SJCRH30 (cell line): ENCODE measurements at regions not wholly inside any gene's neighbourhood (a gene's known extent, or its start where the extent isn't known, plus 50 kb on each side); places are given as distances from the start of the nearest gene placed in this dataset.

ENCODE experiments used
- DNase-seq, 2 experiments: peaks; one replicate each; pipeline ENCODE4 v3.0.0-alpha.2; 2015 to 2020
- H3K27ac ChIP-seq: fragments of 250-450 bp; sonication (Bioruptor Pico); 2 replicates; pipeline ENCODE4 v1.5.1; 2020; ENCODE audit warnings: mild to moderate bottlenecking, moderate library complexity
- H3K27me3 ChIP-seq: fragments of 250-450 bp; sonication (Bioruptor Pico); 2 replicates; pipeline ENCODE4 v1.5.1; 2020; ENCODE audit warnings: mild to moderate bottlenecking, moderate library complexity
- H3K36me3 ChIP-seq: fragments of 250-450 bp; sonication (Bioruptor Pico); 2 replicates; pipeline ENCODE4 v1.5.1; 2020; ENCODE audit warnings: mild to moderate bottlenecking, moderate library complexity
- H3K4me1 ChIP-seq: fragments of 250-450 bp; sonication (Bioruptor Pico); 2 replicates; pipeline ENCODE4 v1.5.1; 2020; ENCODE audit warnings: mild to moderate bottlenecking, moderate library complexity
- H3K4me3 ChIP-seq: fragments of 250-450 bp; sonication (Bioruptor Pico); 2 replicates; pipeline ENCODE4 v1.5.1; 2020; ENCODE audit warnings: mild to moderate bottlenecking, moderate library complexity
- H3K9me3 ChIP-seq: fragments of 250-450 bp; sonication (Bioruptor Pico); replicated peaks from 2 replicates; pipeline ENCODE4 v1.5.1; 2020; ENCODE audit warnings: mild to moderate bottlenecking, moderate library complexity

GRCh38 chr2:103656558-103656957 lies 894.7 kb downstream of the TMEM182 start:
- peak in 1 of 2 experiments; percentile 46 for DNase-seq

GRCh38 chr2:103660519-103660918 lies 898.7 kb downstream of the TMEM182 start:
- no peak for DNase-seq
- H3K4me1 ChIP-seq: no peaks in the 10 kb centered on the region
- H3K4me3 ChIP-seq: no peak overlapping the region
- no peaks in the 10 kb centered on the region for H3K9me3 ChIP-seq
- no peaks in the 10 kb centered on the region for H3K36me3 ChIP-seq
- H3K27ac ChIP-seq: no peak overlapping the region
- H3K27me3 ChIP-seq: no peaks in the 10 kb centered on the region

More at GRCh38 chr2:103656558-103656957, 894.7 kb downstream of the TMEM182 start:
- no peak overlapping the region for H3K27ac ChIP-seq
- no peaks in the 10 kb centered on the region for H3K36me3 ChIP-seq
- no peak overlapping the region for H3K4me3 ChIP-seq
- H3K9me3 ChIP-seq: no peaks in the 10 kb centered on the region
- no peaks in the 10 kb centered on the region for H3K27me3 ChIP-seq
- H3K4me1 ChIP-seq: no peaks in the 10 kb centered on the region

- no peaks in the 10 kb centered on the region for H3K4me1 ChIP-seq
- H3K4me3 ChIP-seq: no peak overlapping the region
Observed at GRCh38 chr2:103660947-103661346, 899.1 kb downstream of the TMEM182 start.

GRCh38 chr2:103664690-103665089 lies 902.9 kb downstream of the TMEM182 start:
- Histone ChIP-seq H3K36me3 (no peaks in the 10 kb centered on the region), H3K4me1 (no peaks in the 10 kb centered on the region), H3K27me3 (no peaks in the 10 kb centered on the region), H3K27ac (no peak overlapping the region), H3K4me3 (no peak overlapping the region), H3K9me3 (no peaks in the 10 kb centered on the region)
- no peak for DNase-seq

More at GRCh38 chr2:103660947-103661346, 899.1 kb downstream of the TMEM182 start:
- no peak overlapping the region for H3K27ac ChIP-seq
- H3K36me3 ChIP-seq: no peaks in the 10 kb centered on the region
- no peaks in the 10 kb centered on the region for H3K27me3 ChIP-seq
- H3K9me3 ChIP-seq: no peaks in the 10 kb centered on the region
- no peak for DNase-seq

- no peaks in the 10 kb centered on the region for H3K4me1 ChIP-seq
- no peak for DNase-seq
- H3K27me3 ChIP-seq: no peaks in the 10 kb centered on the region
- no peak overlapping the region for H3K4me3 ChIP-seq
- no peaks in the 10 kb centered on the region for H3K9me3 ChIP-seq
- no peaks in the 10 kb centered on the region for H3K36me3 ChIP-seq
- no peak overlapping the region for H3K27ac ChIP-seq
Observed at GRCh38 chr2:103667335-103667884, 905.6 kb downstream of the TMEM182 start.

- no peak overlapping the region for H3K27ac ChIP-seq
- no peak overlapping the region for H3K4me3 ChIP-seq
- H3K9me3 ChIP-seq: no peaks in the 10 kb centered on the region
- no peak for DNase-seq
- H3K36me3 ChIP-seq: no peaks in the 10 kb centered on the region
- no peaks in the 10 kb centered on the region for H3K4me1 ChIP-seq
- no peaks in the 10 kb centered on the region for H3K27me3 ChIP-seq
Observed at GRCh38 chr2:103669531-103669930, 907.7 kb downstream of the TMEM182 start.
